ENCODE measurements at regions not wholly inside any gene's neighbourhood (a gene's known extent, or its start where the extent isn't known, plus 50 kb on each side); places are given as distances from the start of the nearest gene placed in this dataset.

DNA sequence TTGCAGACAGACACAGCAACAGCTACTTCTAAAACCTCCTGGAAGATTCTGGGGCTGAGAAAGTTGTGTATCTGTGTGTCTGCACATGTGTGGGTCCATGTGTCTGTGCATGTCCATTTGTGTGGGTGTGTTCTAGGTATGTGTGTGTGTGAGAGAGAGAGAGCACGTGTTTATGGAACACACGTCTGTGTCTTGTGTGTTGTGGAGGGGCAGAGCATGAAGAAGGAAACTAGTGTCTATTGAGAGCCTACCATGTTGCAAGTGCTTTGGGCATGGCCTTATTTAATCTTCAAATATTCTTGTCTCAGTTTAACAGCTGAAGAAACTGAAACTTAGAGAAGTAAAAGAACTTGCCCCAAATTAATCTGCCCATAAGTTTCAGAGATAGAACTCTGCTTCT lies 327.5 kb downstream of the UACA start:
- no peak overlapping the region for H3K4me3 ChIP-seq (ENCODE audit: low read depth, low read length)
- TF ChIP-seq, protein P1, sequence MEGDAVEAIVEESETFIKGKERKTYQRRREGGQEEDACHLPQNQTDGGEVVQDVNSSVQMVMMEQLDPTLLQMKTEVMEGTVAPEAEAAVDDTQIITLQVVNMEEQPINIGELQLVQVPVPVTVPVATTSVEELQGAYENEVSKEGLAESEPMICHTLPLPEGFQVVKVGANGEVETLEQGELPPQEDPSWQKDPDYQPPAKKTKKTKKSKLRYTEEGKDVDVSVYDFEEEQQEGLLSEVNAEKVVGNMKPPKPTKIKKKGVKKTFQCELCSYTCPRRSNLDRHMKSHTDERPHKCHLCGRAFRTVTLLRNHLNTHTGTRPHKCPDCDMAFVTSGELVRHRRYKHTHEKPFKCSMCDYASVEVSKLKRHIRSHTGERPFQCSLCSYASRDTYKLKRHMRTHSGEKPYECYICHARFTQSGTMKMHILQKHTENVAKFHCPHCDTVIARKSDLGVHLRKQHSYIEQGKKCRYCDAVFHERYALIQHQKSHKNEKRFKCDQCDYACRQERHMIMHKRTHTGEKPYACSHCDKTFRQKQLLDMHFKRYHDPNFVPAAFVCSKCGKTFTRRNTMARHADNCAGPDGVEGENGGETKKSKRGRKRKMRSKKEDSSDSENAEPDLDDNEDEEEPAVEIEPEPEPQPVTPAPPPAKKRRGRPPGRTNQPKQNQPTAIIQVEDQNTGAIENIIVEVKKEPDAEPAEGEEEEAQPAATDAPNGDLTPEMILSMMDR (IDR thresholded peaks at IDR 0.05; ENCODE audit: low read depth, low read length), result no peak
- H3K27me3 ChIP-seq (ENCODE audit: insufficient read depth, low read depth, severe bottlenecking), result no peaks in the 10 kb centered on the region
- no peaks in the 10 kb centered on the region for H3K9me3 ChIP-seq (ENCODE audit: severe bottlenecking)
- H3K36me3 ChIP-seq, result no peaks in the 10 kb centered on the region
- no peak for DNase-seq
- no peak overlapping the region for H3K27ac ChIP-seq

DNA sequence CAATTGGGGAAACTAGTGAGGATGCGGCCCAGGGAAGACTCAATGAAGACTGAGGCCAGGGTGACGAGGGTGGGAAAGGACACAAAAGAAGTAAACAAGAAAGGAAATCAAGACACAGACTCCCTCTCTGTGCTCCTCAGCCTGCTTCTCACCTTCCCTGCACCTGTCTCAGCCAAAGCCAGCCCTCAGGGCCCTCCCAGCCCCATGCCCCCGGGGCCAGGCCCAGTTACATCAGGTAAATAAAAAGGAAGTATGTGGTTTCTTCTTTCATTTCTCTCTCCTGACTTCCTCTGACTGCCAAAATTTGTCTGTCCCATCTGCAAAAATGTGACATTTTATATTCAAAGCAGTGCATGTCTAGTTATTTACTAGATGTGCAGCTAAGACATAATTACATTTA lies 328.0 kb downstream of the UACA start:
- Histone ChIP-seq H3K9me3 (ENCODE audit: severe bottlenecking) (no peaks in the 10 kb centered on the region), H3K4me3 (ENCODE audit: low read depth, low read length) (no peak overlapping the region), H3K27me3 (ENCODE audit: insufficient read depth, low read depth, severe bottlenecking) (no peaks in the 10 kb centered on the region), H3K36me3 (no peaks in the 10 kb centered on the region), H3K27ac (no peak overlapping the region)
- no peak for DNase-seq
- TF ChIP-seq, protein P1 (IDR thresholded peaks at IDR 0.05; ENCODE audit: low read depth, low read length), result no peak

DNA sequence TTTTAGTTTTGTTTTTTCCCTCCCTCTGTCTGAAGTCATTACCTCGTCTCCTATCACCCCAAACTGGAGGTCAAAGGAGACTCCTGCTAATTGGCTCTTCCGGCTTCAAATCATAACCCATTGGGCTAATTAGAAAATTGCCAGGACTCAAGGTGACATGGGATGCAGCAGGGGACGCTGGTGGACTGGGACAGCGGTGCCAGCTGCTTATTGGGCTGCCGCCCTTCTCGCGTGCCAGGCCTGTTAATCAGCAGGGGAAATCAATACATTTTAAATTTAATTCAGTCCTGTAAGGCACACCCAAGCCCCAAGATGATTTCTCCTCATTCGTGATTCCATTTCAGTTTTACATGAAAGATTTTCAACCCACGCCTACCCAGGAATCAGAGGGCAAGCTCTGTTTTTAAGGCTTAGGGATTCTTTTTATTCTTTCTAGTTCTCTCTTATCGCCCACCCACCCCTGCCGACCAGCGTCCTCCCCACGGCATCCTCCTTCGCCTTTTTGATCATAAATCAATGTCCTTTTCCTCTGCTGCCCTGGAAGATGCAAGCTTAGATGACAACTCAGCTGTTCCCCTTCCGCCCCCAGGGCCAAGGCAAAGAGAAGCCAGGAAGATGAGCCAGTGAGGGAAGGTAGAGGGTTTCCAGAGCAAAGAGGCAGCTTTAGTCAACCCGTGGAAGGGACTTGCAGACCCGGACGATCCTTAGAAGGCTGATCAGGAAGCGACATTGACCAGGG lies 329.6 kb downstream of the UACA start:
- TF ChIP-seq, protein P1 (IDR thresholded peaks at IDR 0.05; ENCODE audit: low read depth, low read length), result no peak
- H3K27ac ChIP-seq, result no peak overlapping the region
- H3K36me3 ChIP-seq, result no peaks in the 10 kb centered on the region
- no peak overlapping the region for H3K4me3 ChIP-seq (ENCODE audit: low read depth, low read length)
- DNase-seq, result no peak
- H3K27me3 ChIP-seq (ENCODE audit: insufficient read depth, low read depth, severe bottlenecking), result no peaks in the 10 kb centered on the region
- peaks cover 2% of the 10 kb centered on the region for H3K9me3 ChIP-seq (ENCODE audit: severe bottlenecking)

DNA sequence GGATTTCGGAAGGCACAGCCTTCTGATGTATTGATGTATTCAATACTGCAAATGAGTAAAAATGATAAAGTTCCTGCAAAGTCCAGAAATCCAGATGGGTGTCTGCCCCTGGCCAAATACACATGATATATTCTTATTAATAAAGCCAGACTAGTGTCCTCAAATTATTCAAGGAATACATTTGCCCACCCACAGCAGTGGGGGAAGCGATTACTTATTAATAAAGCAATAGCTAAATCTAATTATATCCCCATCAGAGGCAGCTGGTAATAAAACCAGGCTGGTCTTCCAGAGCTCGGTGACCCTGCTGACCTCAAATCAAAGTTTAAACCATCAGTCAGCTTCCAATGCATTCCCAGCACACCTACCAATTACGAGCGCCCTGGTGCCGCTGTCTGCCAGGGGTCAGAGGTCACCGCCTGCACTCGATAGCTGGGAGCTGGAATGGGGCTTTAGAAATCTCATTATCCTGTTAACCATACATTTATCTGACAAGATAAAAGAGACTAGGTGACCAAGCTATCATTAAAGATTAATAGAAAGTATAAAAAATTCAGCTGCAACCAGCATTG lies 330.3 kb downstream of the UACA start:
- Histone ChIP-seq H3K36me3 (no peaks in the 10 kb centered on the region), H3K27me3 (ENCODE audit: insufficient read depth, low read depth, severe bottlenecking) (no peaks in the 10 kb centered on the region), H3K9me3 (ENCODE audit: severe bottlenecking) (peaks cover 8% of the 10 kb centered on the region), H3K4me3 (ENCODE audit: low read depth, low read length) (no peak overlapping the region), H3K27ac (no peak overlapping the region)
- DNase-seq, result no peak
- TF ChIP-seq, protein P1 (IDR thresholded peaks at IDR 0.05; ENCODE audit: low read depth, low read length), result no peak

DNA sequence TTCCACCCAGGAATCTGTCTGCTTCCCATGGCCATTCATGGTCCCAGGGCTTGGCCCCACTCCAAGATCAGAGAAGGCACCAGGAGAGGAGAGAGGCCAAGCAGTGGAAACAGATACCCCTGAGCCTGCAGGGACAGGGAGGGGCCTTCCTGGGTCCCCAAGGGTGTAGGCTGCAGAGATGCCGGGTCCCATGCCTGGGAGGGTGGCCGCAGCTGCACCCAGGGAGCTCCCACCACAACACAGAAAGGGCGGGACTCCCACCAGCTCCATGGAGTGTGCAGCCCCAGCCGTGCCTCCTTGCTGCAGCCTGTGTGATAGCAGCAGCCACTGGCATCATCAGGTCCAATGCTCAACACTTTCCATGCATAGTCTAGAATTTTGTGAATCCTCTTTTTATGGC lies 331.5 kb downstream of the UACA start:
- DNase-seq, result no peak

More for the DNA sequence above, 331.5 kb downstream of the UACA start:
- H3K27me3 ChIP-seq (ENCODE audit: insufficient read depth, low read depth, severe bottlenecking), result no peaks in the 10 kb centered on the region
- no peak overlapping the region for H3K27ac ChIP-seq
- no peak overlapping the region for H3K4me3 ChIP-seq (ENCODE audit: low read depth, low read length)
- no peaks in the 10 kb centered on the region for H3K36me3 ChIP-seq
- TF ChIP-seq, protein P1 (IDR thresholded peaks at IDR 0.05; ENCODE audit: low read depth, low read length), result no peak
- H3K9me3 ChIP-seq (ENCODE audit: severe bottlenecking), result peaks cover 8% of the 10 kb centered on the region

Measured in WERI-Rb-1 (cell line).